HCT116 (cell line): ENCODE measurements at regions not wholly inside any gene's neighbourhood (a gene's known extent, or its start where the extent isn't known, plus 50 kb on each side); places are given as distances from the start of the nearest gene placed in this dataset.

Experiments used
- ATAC-seq: fragments of 200-7000 bp; cut with Tn5 transposase; 2 replicates; pipeline ENCODE4 v1.9.1; 2020; ENCODE audit warnings: mild to moderate bottlenecking, moderate library complexity
- BruUV-seq: library from RNA; stranded (reverse); fragments of 400-500 nt; replicated peaks from 2 replicates; lab custom pipeline; 2021; lab: Mats Ljungman, UMichigan
- CTCF ChIA-PET: fragments of 300-600 bp; sonication (Branson Sonifier 250); formaldehyde crosslinking; loops from one replicate; lab custom pipeline; 2021; ENCODE audit warnings: antibody characterized with exemption; lab: Charles Lee
- POLR2A ChIA-PET: fragments of 300-600, 350-600 bp; sonication (Branson Sonifier 250); formaldehyde crosslinking; loops from one replicate; lab custom pipeline; 2021; ENCODE audit warnings: antibody characterized with exemption; lab: Charles Lee
- RAD21 ChIA-PET, 2 experiments: fragments of 300-600 bp; sonication (Branson Sonifier 250); formaldehyde crosslinking; loops; one replicate each; lab custom pipeline; 2023; ENCODE audit warnings: low total read pairs in 2 of 2; ENCODE audit not compliant: uncharacterized antibody in 2 of 2, unreplicated experiment in 2 of 2, low non-redundant PET in 1 of 2; lab: Charles Lee
- DNase-seq: peaks from one replicate; pipeline ENCODE4 v3.0.0-alpha.2; 2010; ENCODE audit warnings: low read depth, low spot score
- H2AFZ ChIP-seq: fragments of 200-600 bp; shearing (Covaris generic), sonication (generic); 2 replicates; pipeline ENCODE4 v1.6.1; 2017; ENCODE audit warnings: low read depth, mixed run types, mixed read lengths, antibody characterized with exemption, low read length; ENCODE audit not compliant: poor library complexity, severe bottlenecking
- H3K27ac ChIP-seq: 2 replicates; pipeline ENCODE4 v1.5.1; 2012; ENCODE audit warnings: low read depth, low read length
- H3K27me3 ChIP-seq: fragments of 200-600 bp; sonication (generic); 2 replicates; pipeline ENCODE4 v1.6.1; 2016; ENCODE audit warnings: mixed run types, low read length, mixed read lengths; ENCODE audit not compliant: insufficient read depth
- H3K36me3 ChIP-seq, 2 experiments: fragments of 200-500 bp in 1 of 2; fragments of 200-600 bp in 1 of 2; sonication (Bioruptor generic) in 1 of 2; sonication (generic) in 1 of 2; 2 replicates each; pipeline versions ENCODE4 v1.5.1 to v1.6.1; 2014 to 2016; ENCODE audit warnings: low read length in 2 of 2, inconsistent platforms in 1 of 2, mixed read lengths in 1 of 2, mixed run types in 1 of 2; ENCODE audit not compliant: insufficient read depth in 2 of 2, control insufficient read depth in 1 of 2
- H3K4me1 ChIP-seq, 2 experiments: fragments of 200-600 bp in 1 of 2; sonication (generic) in 1 of 2; 2 replicates each; pipeline versions ENCODE4 v1.5.1 to v1.6.1; 2012 to 2017; ENCODE audit warnings: low read length in 2 of 2, inconsistent platforms in 1 of 2, mild to moderate bottlenecking in 1 of 2, mixed read lengths in 1 of 2, mixed run types in 1 of 2, moderate library complexity in 1 of 2; ENCODE audit not compliant: insufficient read depth in 2 of 2, control insufficient read depth in 1 of 2
- H3K4me2 ChIP-seq: fragments of 200-600 bp; sonication (generic); 2 replicates; pipeline ENCODE4 v1.6.1; 2017; ENCODE audit warnings: mixed run types, low read length, mixed read lengths
- H3K4me3 ChIP-seq, 2 experiments: fragments of 200-600 bp in 1 of 2; sonication (generic) in 1 of 2; replicated peaks in 1 of 2; 2 replicates each; pipeline ENCODE4 v1.5.1; 2011 to 2016; ENCODE audit warnings: low read length in 2 of 2, control low read depth in 1 of 2, low read depth in 1 of 2, mild to moderate bottlenecking in 1 of 2, mixed read lengths in 1 of 2, mixed run types in 1 of 2
- H3K79me2 ChIP-seq: fragments of 200-600 bp; sonication (generic); 2 replicates; pipeline ENCODE4 v1.6.1; 2017; ENCODE audit warnings: mild to moderate bottlenecking, mixed run types, low read length, moderate library complexity, mixed read lengths; ENCODE audit not compliant: insufficient read depth
- H3K9ac ChIP-seq: fragments of 200-600 bp; sonication (generic); 2 replicates; pipeline ENCODE4 v1.6.1; 2016; ENCODE audit warnings: low read length, mixed read lengths
- H3K9me2 ChIP-seq: fragments of 200-600 bp; sonication (generic), shearing (Covaris generic); 2 replicates; pipeline ENCODE4 v1.6.1; 2017; ENCODE audit warnings: mixed run types, mild to moderate bottlenecking, moderate library complexity; ENCODE audit not compliant: insufficient read depth
- H3K9me3 ChIP-seq, 2 experiments: fragments of 200-500 bp in 1 of 2; fragments of 200-600 bp in 1 of 2; sonication (Bioruptor generic) in 1 of 2; sonication (generic) in 1 of 2; 2 replicates each; pipeline ENCODE4 v1.6.1; 2014 to 2017; ENCODE audit warnings: low read length in 2 of 2, mixed read lengths in 2 of 2, inconsistent platforms in 1 of 2, low read depth in 1 of 2, mild to moderate bottlenecking in 1 of 2, mixed run types in 1 of 2, moderate library complexity in 1 of 2; ENCODE audit not compliant: control insufficient read depth in 1 of 2, insufficient read depth in 1 of 2
- H4K20me1 ChIP-seq: fragments of 200-600 bp; sonication (generic), shearing (Covaris generic); 2 replicates; pipeline ENCODE4 v1.6.1; 2017; ENCODE audit warnings: mixed run types, mild to moderate bottlenecking, moderate library complexity; ENCODE audit not compliant: insufficient read depth
- CBX3 ChIP-seq: IDR thresholded peaks from 2 replicates; pipeline ENCODE4 v1.6.1; 2012; ENCODE audit warnings: low read depth
- CEBPB ChIP-seq: IDR thresholded peaks from 2 replicates; pipeline ENCODE4 v1.6.1; 2012; ENCODE audit warnings: low read depth
- ELF1 ChIP-seq: IDR thresholded peaks from 2 replicates; pipeline ENCODE4 v1.6.1; 2012; ENCODE audit warnings: low read depth, borderline replicate concordance
- EZH2phosphoT487 ChIP-seq: fragments of 200-600 bp; IDR thresholded peaks from 2 replicates; pipeline ENCODE4 v1.6.1; 2018; ENCODE audit warnings: antibody characterized with exemption, borderline replicate concordance
- FOSL1 ChIP-seq: IDR thresholded peaks from 2 replicates; pipeline ENCODE4 v1.6.1; 2012; ENCODE audit warnings: low read depth
- JUND ChIP-seq: IDR thresholded peaks from 2 replicates; pipeline ENCODE4 v1.6.1; 2012
- MAX ChIP-seq: IDR thresholded peaks from 2 replicates; pipeline ENCODE4 v1.6.1; 2012
- POLR2A ChIP-seq: IDR thresholded peaks from 2 replicates; pipeline ENCODE4 v1.7.0; 2011; ENCODE audit warnings: borderline replicate concordance; ENCODE audit not compliant: insufficient read depth, insufficient read length; ENCODE audit errors: extremely low read depth
- POLR2AphosphoS5 ChIP-seq: IDR thresholded peaks from 2 replicates; pipeline ENCODE4 v1.6.1; 2011; ENCODE audit warnings: mild to moderate bottlenecking, low read depth, low read length, moderate library complexity
- RAD21 ChIP-seq: IDR thresholded peaks from 2 replicates; pipeline ENCODE4 v1.6.1; 2012; ENCODE audit warnings: low read depth, mild to moderate bottlenecking
- SIN3A ChIP-seq: IDR thresholded peaks from 2 replicates; pipeline ENCODE4 v1.6.1; 2012; ENCODE audit warnings: low read depth
- SRF ChIP-seq: IDR thresholded peaks from 2 replicates; pipeline ENCODE4 v1.6.1; 2012; ENCODE audit warnings: low read depth
- YY1 ChIP-seq: IDR thresholded peaks from 2 replicates; pipeline ENCODE4 v1.6.1; 2011; ENCODE audit warnings: low read length, low read depth, moderate library complexity, mild to moderate bottlenecking; ENCODE audit not compliant: insufficient replicate concordance; ENCODE audit errors: extremely low read depth
- ZFX ChIP-seq: fragments of 450-650 bp; IDR thresholded peaks from 2 replicates; pipeline ENCODE4 v1.6.1; 2017
- ZNF274 ChIP-seq: fragments of 200-500 bp; sonication (Bioruptor generic); IDR thresholded peaks from 2 replicates; pipeline ENCODE4 v1.6.1; 2014; ENCODE audit warnings: mild to moderate bottlenecking, low read depth, low read length, inconsistent platforms
- intact Hi-C: fragments of 100-400 bp; cut with micrococcal nuclease; formaldehyde crosslinking; loops from 2 replicates; pipeline ENCODE4 v1.10.0; 2022
- TF ChIP-seq, protein P1 (sequence below), 3 experiments: fragments of 200-600 bp in 1 of 3; sonication (generic) in 1 of 3; IDR thresholded peaks in 2 of 3; conservative IDR thresholded peaks in 1 of 3; 2 replicates each; pipeline ENCODE4 v1.5.1; 2012 to 2017; ENCODE audit warnings: low read depth in 2 of 3, low read length in 2 of 3, antibody characterized with exemption in 1 of 3, borderline replicate concordance in 1 of 3, control low read depth in 1 of 3, mild to moderate bottlenecking in 1 of 3, mixed read lengths in 1 of 3, mixed run types in 1 of 3, moderate library complexity in 1 of 3; ENCODE audit not compliant: insufficient read depth in 1 of 3

GRCh38 chr1:232474826-232475225, 155.1 kb downstream of the SIPA1L2 start:
- H3K27ac ChIP-seq, result no peak overlapping the region
- H4K20me1 ChIP-seq, result no peaks in the 10 kb centered on the region
- H3K9me3 ChIP-seq, result no peaks in the 10 kb centered on the region
- no peak overlapping the region for H3K4me3 ChIP-seq
- TF ChIP-seq MAX, result no peak
- TF ChIP-seq, protein P1, sequence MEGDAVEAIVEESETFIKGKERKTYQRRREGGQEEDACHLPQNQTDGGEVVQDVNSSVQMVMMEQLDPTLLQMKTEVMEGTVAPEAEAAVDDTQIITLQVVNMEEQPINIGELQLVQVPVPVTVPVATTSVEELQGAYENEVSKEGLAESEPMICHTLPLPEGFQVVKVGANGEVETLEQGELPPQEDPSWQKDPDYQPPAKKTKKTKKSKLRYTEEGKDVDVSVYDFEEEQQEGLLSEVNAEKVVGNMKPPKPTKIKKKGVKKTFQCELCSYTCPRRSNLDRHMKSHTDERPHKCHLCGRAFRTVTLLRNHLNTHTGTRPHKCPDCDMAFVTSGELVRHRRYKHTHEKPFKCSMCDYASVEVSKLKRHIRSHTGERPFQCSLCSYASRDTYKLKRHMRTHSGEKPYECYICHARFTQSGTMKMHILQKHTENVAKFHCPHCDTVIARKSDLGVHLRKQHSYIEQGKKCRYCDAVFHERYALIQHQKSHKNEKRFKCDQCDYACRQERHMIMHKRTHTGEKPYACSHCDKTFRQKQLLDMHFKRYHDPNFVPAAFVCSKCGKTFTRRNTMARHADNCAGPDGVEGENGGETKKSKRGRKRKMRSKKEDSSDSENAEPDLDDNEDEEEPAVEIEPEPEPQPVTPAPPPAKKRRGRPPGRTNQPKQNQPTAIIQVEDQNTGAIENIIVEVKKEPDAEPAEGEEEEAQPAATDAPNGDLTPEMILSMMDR (IDR thresholded peaks at IDR 0.05 in 2 of 3, conservative IDR thresholded peaks at IDR 0.05 in 1 of 3; ENCODE audit: borderline replicate concordance in 1 of 3, insufficient read depth in 1 of 3, low read depth in 2 of 3, low read length in 2 of 3), result no peak
- no peak for TF ChIP-seq FOSL1
- no peak for TF ChIP-seq POLR2A
- TF ChIP-seq JUND, result no peak
- TF ChIP-seq CBX3, result no peak
- no peak for TF ChIP-seq POLR2AphosphoS5
- TF ChIP-seq YY1, result no peak
- H2AFZ ChIP-seq, result no peak overlapping the region
- H3K4me2 ChIP-seq, result peak overlapping the region; percentile 13; the same call in 1 of the 2 replicates
- no peaks in the 10 kb centered on the region for H3K36me3 ChIP-seq
- no peaks in the 10 kb centered on the region for H3K27me3 ChIP-seq
- H3K79me2 ChIP-seq, result no peaks in the 10 kb centered on the region
- no TSS peak for BruUV-seq
- ChIA-PET RAD21 (no interaction called here), POLR2A (no interaction called here), CTCF (no interaction called here)
- no peak for ATAC-seq
- intact Hi-C loops, result no loop called here
- no peak for DNase-seq
- H3K9me2 ChIP-seq, result no peaks in the 10 kb centered on the region
- no peak overlapping the region for H3K9ac ChIP-seq
- peaks cover 15 to 22% of the 10 kb centered on the region in 2 experiments for H3K4me1 ChIP-seq

- intact Hi-C loops, result no loop called here
- Histone ChIP-seq H3K4me3 (no peak overlapping the region), H4K20me1 (no peaks in the 10 kb centered on the region), H3K9me3 (no peaks in the 10 kb centered on the region), H3K79me2 (no peaks in the 10 kb centered on the region), H3K9ac (no peak overlapping the region), H2AFZ (no peak overlapping the region), H3K4me1 (peaks cover 15 to 22% of the 10 kb centered on the region in 2 experiments), H3K36me3 (no peaks in the 10 kb centered on the region), H3K27me3 (no peaks in the 10 kb centered on the region), H3K27ac (no peak overlapping the region), H3K9me2 (no peaks in the 10 kb centered on the region), H3K4me2 (no peak overlapping the region)
- no peak for ATAC-seq
- CTCF ChIA-PET, result no interaction called here
- RAD21 ChIA-PET, result no interaction called here
- DNase-seq, result no peak
- TF ChIP-seq EZH2phosphoT487 (no peak), ZFX (no peak), SIN3A (no peak), RAD21 (no peak), ELF1 (no peak), CEBPB (no peak), ZNF274 (no peak), MAX (no peak), SRF (no peak), YY1 (no peak)
- POLR2A ChIA-PET, result no interaction called here
- no TSS peak for BruUV-seq
Observed at GRCh38 chr1:232473900-232474299, 156.0 kb downstream of the SIPA1L2 start.
